ENCODE measurements at regions not wholly inside any gene's neighbourhood (a gene's known extent, or its start where the extent isn't known, plus 50 kb on each side); places are given as distances from the start of the nearest gene placed in this dataset.

- TF ChIP-seq ZFP3 (CRISPR knock-in tag; IDR thresholded peaks at IDR 0.05) (no peak), CREB5 (CRISPR knock-in tag; IDR thresholded peaks at IDR 0.05; ENCODE audit: low read depth) (no peak), PATZ1 (CRISPR knock-in tag; IDR thresholded peaks at IDR 0.05; ENCODE audit: borderline replicate concordance) (no peak), PPARA (CRISPR knock-in tag; IDR thresholded peaks at IDR 0.05; ENCODE audit: borderline replicate concordance) (no peak), ZFP30 (CRISPR knock-in tag; IDR thresholded peaks at IDR 0.05) (no peak), OSR1 (CRISPR knock-in tag; IDR thresholded peaks at IDR 0.05) (no peak), POU6F1 (CRISPR knock-in tag; IDR thresholded peaks at IDR 0.05; ENCODE audit: borderline replicate concordance, low read depth) (no peak), ESRRG (CRISPR knock-in tag; IDR thresholded peaks at IDR 0.05) (no peak), TOX (CRISPR knock-in tag; IDR thresholded peaks at IDR 0.05; ENCODE audit: borderline replicate concordance) (no peak)
Measured at GRCh38 chr4:66655505-66655904, 889.8 kb downstream of the CENPC start.
